GM12873 (cell line): ENCODE measurements at regions not wholly inside any gene's neighbourhood (a gene's known extent, or its start where the extent isn't known, plus 50 kb on each side); places are given as distances from the start of the nearest gene placed in this dataset.

Experiments used
- CTCF ChIP-seq: IDR thresholded peaks from 2 replicates; pipeline ENCODE4 v1.5.1; 2012; ENCODE audit warnings: low read depth, mild to moderate bottlenecking, moderate library complexity, low read length, control low read depth; ENCODE audit not compliant: insufficient read depth; ENCODE audit errors: missing control alignments

- TF ChIP-seq CTCF, result peak; percentile 26
These were observed 116.3 kb downstream of the TANC2 start for GRCh38 chr17:63082273-63082861.

GRCh38 chr17:63082952-63083351 lies 116.9 kb downstream of the TANC2 start:
- no peak for TF ChIP-seq CTCF

GRCh38 chr17:63086483-63087185 lies 120.6 kb downstream of the TANC2 start:
- no peak for TF ChIP-seq CTCF

GRCh38 chr17:63094631-63095030 lies 128.6 kb downstream of the TANC2 start:
- no peak for TF ChIP-seq CTCF

- TF ChIP-seq CTCF, result no peak
These were observed 129.4 kb downstream of the TANC2 start for GRCh38 chr17:63095459-63095858.

DNA sequence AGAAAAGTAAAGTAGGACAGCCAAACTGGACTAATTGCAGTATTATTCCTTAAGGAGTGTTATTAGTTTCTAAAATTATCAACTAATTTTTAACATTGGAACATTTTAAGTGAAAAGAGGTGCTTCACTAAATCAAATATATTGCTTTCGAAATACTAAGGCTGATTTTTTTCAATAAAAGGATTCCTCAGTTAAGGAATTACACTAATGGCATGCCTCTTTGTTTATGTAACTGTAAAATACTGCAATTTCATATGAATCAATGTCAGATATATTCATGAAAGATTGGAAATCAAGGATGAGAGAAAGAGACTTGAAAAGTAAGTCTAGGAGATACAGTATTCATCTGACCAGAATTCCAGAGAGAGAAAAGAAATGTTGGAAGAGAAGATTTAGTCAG lies 129.8 kb downstream of the TANC2 start:
- TF ChIP-seq CTCF, result no peak

GRCh38 chr17:63096426-63096825 lies 130.4 kb downstream of the TANC2 start:
- TF ChIP-seq CTCF, result no peak
